LNCaP clone FGC (cell line): ENCODE measurements at regions not wholly inside any gene's neighbourhood (a gene's known extent, or its start where the extent isn't known, plus 50 kb on each side); places are given as distances from the start of the nearest gene placed in this dataset.
"Not testable (repeated sequence)": the region's sequence is repeated elsewhere in the genome, so short reads cannot be mapped to it uniquely, and the experiment has no call there.

Source experiments
- DNase-seq: peaks from one replicate; pipeline ENCODE4 v3.0.0-alpha.2; 2011; ENCODE audit warnings: low read depth
- H3K4me3 ChIP-seq: 2 replicates; pipeline ENCODE4 v1.5.1; 2011; ENCODE audit warnings: mild to moderate bottlenecking, low read depth, low read length, control low read depth
- TF ChIP-seq, protein P1 (sequence below): IDR thresholded peaks from 2 replicates; pipeline ENCODE4 v1.5.1; 2012; ENCODE audit warnings: mild to moderate bottlenecking; ENCODE audit not compliant: control insufficient read depth, insufficient read depth; ENCODE audit errors: extremely low read depth

DNA sequence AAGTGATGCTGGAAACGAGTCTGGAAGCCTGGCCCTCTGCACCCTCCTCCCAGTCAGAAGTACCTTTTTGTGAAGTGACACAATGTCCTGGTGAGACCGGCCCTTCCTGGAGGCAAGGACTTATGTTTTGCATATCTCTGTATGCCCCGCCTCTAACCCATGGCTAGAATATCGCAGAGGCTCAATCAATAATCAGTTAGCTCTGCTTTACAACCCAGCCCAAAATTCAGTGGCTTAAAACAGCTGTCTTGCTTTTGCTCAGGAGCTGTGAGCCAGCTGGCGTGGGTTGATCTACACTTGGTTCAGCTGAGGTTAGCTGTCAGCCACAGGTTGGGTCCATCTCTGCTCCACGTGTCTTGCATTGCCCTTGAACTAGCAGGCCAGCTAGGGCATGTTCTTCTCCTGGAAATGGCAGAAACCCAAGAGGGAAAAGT lies 98.8 kb upstream of the METTL14 start:
- no peak for DNase-seq
- H3K4me3 ChIP-seq = no peak overlapping the region
- TF ChIP-seq, protein P1, sequence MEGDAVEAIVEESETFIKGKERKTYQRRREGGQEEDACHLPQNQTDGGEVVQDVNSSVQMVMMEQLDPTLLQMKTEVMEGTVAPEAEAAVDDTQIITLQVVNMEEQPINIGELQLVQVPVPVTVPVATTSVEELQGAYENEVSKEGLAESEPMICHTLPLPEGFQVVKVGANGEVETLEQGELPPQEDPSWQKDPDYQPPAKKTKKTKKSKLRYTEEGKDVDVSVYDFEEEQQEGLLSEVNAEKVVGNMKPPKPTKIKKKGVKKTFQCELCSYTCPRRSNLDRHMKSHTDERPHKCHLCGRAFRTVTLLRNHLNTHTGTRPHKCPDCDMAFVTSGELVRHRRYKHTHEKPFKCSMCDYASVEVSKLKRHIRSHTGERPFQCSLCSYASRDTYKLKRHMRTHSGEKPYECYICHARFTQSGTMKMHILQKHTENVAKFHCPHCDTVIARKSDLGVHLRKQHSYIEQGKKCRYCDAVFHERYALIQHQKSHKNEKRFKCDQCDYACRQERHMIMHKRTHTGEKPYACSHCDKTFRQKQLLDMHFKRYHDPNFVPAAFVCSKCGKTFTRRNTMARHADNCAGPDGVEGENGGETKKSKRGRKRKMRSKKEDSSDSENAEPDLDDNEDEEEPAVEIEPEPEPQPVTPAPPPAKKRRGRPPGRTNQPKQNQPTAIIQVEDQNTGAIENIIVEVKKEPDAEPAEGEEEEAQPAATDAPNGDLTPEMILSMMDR = no peak

DNA sequence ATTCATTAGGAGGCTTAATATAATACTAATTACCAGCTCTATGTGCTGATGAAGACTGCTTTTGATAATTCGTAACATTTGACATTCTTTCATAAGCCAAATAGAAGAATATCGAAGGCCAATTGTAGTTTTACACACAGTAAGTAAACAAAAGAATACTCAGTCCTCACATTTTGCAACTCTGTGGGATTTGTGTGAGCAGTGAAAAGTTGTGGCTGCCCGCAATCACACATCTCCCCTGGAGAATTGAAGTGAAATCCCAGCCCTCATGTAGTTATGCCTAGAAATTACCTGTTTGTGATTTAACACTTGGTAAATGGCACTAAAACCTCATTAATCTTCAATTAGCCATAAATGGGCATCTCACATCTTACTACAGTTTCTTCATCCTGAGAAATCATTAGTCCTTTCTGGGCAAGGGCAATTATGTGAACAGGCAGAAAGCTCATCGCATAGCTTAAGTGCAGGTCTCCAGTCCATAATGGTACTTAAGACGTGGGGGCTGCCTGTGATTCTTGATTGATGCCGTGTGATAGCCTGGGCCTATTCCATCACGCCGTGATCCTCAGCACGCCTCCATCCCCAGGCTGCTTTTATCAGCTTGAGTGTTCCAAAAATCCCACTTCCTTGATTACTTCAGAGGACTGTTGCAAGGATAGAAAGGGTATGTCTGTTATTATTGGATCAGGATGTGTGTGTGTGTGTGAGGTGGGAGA lies 97.9 kb upstream of the METTL14 start:
- TF ChIP-seq, protein P1 = no peak
- no peak overlapping the region for H3K4me3 ChIP-seq
- no peak for DNase-seq

DNA sequence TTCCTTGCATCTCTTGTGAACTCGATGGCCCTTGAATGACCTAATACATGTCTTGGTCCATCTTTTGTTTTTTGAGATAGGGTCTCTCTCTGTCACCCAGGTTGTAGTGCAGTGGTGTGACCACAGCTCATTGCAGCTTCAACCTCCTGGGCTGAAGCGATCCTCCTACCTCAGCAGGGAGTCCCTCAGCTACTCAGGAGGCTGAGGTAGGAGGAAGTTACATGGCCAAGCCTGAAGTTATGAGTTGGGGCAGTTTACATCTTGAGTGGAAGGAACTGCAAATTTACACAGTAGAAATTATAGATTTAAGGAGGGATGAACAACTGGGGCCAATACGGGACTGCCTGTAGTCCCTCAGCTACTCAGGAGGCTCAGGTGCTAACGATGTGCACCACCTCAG lies 97.2 kb upstream of the METTL14 start:
- H3K4me3 ChIP-seq = no peak overlapping the region
- TF ChIP-seq, protein P1 = no peak
- no peak for DNase-seq

DNA sequence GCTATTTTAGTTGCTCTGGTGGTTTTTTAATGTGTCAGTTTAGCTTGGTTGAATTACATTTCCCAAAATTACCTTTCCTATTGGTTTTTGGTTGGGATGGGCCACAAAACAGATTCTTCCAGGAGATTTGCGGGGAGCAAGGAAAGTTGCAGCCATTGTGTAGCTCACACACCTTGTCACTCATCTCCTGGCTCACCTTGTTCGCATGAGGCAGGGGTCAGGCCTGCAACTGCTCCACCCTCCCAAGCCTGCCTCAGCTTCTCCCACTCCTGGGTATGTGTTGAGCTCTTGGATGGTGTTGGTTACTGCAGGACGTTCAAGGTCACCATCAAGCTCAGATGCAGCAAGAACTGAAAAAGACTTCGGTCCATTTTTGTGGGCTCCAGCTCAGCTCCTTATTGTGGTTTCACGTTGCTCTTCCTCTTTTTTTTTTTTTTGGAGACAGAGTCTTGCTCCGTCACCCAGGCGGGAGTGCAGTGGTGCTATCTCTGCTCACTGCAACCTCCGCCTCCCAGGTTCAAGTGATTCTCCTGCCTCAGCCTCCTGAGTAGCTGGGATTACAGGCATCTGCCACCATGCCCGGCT lies 95.6 kb upstream of the METTL14 start:
- TF ChIP-seq, protein P1 = no peak

DNA sequence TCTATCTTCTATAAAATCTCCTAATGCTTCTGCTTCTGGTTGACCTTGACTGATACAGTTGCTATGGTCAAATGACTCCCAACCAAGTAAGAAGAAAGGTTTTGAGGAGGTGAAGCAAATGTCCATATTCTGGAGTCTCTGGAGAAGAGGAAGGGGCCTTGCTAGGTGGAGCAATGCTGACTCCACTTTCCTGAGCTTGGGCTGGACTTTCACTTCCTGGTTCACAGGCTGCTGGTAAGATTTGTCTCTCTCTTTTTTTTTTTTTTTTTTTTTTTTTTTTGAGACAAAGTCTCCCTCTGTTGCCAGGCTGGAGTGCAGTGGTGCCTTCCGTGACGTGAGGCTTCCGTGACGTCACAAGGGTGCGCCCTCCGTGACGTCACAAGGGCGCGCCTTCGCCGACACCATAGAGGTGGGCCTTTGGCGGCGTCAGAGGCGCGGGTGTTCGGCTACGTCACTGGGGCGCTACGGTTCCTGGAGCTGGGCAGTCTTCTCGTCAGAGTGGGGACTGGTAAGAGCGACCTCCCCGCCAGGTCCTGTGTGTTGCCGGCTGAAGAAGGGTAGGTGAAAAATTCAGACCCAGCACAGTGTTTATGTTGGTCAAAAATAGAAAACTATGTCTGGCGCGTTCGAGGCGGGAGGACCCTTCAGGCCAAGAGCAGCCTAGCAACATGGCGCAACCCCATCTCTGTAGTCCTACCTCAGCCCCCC lies 93.7 kb upstream of the METTL14 start:
- peak; percentile 72 for DNase-seq
- H3K4me3 ChIP-seq = peak overlapping the region; percentile 69

More for the DNA sequence above, 95.6 kb upstream of the METTL14 start:
- H3K4me3 ChIP-seq = no peak overlapping the region
- DNase-seq = no peak

DNA sequence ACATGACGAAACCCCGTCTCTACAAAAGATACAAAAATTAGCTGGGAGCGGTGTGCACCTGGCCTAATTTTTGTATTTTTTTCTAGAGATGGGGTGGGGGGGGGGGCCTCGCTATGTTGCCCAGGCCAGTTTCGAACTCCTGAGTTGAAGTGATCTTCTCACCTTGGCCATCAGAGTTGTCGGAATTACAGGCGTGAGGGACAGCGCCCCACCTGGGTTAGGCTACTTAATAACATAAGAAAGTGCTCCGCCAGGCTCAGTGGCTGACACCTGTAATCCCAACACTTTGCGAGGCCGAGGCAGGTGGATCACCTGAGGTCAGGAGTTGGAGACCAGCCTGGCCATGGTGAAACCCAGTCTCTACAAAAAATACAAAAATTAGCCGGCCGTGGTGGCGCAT lies 92.9 kb upstream of the METTL14 start:
- peak overlapping the region; percentile 69 for H3K4me3 ChIP-seq

DNA sequence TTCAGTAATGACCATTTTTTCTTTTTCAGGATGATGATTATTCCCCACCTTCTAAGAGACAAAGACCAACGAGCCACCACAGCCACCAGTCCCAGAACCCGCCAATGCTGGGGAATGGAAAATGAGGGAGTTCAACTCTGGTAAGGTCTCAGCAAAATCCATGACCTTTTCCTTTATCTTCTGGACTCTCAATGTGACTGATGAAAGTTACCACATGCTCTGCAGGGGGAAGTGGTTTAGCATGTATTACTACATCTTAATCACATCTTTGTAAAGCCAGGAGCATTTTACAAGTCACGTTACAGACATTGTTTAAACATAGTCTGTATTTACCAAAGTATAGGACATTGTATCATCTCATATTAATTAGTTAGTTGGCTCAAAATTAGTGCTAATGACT lies 89.3 kb upstream of the METTL14 start:
- H3K4me3 ChIP-seq, DNase-seq: not testable (repeated sequence)

More for the DNA sequence above, 92.9 kb upstream of the METTL14 start:
- DNase-seq = not testable (repeated sequence)

DNA sequence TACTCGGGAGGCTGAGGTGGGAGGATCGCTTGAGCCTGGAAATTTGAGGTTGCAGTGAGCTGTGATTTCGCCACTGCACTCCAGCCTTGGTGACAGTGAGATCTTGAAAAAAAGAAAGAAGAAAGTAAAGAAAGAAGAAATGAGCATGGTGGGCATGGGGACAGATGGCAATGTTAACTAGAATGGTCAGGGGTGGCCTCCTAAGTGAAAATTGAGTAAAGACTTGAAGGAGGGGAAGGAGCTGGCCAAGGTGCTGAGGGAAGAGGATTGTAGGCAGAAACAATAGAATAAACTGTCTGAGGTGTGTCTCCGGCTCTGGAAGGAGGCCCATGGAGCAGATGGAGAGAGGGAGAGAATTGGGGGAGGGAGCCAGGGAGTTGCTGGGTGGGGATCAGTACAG lies 60.1 kb upstream of the METTL14 start:
- DNase-seq, H3K4me3 ChIP-seq: not testable (repeated sequence)

DNA sequence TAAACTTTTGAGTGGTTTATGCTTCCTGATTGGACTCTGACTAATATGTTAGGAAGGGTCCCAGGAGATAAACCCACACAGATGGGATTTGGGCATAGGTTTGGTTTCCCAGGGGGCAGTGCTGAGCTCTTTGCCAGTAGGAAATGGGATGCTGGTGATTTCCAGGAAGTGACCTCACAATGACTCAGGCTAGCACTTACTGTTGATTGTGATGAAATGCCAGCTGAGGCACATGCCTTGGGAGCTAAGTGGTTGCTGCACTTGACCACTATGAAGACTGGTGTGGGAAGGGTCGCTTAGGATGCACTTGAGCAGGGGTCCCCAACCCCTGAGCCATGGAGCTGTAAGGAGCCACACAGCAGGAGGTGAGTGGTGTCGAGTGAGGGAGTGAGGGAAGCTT lies 55.5 kb upstream of the METTL14 start:
- H3K4me3 ChIP-seq, DNase-seq: not testable (repeated sequence)

DNA sequence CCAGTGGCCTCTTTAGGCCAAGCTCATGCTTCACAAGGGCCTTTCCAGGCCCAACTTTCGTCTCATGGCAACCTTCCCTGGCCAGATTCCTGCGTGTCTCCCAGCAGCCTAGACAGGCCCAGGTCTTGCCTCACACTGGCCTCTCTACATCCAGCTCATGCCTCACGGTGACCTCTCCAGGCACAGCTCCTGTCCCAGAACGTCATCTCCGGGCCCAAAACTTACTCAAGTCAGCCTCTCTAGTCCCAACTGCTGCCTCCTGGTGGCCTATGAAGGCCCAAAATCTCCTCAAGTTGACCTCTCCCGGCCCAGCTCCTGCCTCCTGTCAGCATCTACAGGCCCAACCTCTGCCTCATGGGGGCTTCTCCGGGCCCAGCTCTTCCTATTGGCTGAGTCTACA lies 54.3 kb upstream of the METTL14 start:
- not testable (repeated sequence) for DNase-seq, H3K4me3 ChIP-seq

DNA sequence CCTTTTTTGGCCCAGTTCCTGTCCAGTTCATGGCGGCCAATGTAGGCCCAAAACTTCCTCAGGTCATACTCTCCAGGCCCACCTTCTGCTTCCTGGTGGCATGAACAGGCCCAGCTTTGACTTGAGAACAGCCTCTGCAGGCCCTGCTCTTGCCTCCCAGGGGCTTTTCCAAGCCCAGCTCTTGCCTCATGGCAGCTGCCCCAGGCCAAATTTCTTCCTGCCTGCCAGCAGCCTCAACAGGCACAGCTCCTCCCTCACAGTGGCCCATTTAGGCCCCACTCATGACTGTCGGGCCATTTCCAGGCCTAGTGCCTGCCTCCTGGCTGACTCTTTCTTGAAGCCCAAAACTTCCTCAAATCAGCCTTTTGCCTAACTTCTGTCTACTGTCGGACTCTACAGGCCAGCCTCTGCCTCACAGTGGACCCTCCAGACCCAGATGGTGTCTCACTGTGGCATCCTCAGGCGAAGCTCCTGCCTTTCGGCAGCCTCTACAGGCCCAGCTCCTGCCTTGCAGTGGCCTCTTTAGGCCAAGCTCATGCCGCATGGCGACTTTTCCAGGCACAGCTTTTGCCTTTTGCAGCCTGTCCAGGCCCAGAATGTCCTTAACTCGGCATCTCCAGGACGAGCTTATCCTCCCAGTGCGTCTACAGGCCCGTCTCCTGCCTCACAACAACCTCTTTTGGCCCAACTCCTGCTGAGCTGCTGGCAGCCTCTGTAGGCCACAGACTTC lies 53.7 kb upstream of the METTL14 start:
- not testable (repeated sequence) for H3K4me3 ChIP-seq, DNase-seq

DNA sequence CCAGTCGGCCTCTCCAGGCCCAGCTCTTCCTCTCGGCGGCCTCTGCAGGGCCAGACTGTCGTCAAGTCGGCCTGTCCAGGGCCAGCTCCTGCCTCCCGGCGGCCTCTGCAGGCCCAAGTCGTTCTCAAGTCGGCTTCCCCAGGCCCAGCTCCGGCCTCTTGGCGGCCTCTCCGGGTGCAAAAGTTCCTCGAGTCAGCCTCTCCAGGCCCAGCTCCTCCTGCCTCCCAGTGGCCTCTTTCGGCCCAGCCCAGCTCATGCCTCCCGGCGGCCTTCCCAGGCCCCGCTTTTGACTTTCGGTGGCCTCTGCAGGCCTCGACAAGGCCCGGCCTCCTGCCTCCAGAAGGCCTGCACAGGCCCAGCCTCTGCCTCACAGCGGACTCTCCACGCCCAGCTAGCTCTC lies 51.7 kb upstream of the METTL14 start:
- H3K4me3 ChIP-seq, DNase-seq: not testable (repeated sequence)

DNA sequence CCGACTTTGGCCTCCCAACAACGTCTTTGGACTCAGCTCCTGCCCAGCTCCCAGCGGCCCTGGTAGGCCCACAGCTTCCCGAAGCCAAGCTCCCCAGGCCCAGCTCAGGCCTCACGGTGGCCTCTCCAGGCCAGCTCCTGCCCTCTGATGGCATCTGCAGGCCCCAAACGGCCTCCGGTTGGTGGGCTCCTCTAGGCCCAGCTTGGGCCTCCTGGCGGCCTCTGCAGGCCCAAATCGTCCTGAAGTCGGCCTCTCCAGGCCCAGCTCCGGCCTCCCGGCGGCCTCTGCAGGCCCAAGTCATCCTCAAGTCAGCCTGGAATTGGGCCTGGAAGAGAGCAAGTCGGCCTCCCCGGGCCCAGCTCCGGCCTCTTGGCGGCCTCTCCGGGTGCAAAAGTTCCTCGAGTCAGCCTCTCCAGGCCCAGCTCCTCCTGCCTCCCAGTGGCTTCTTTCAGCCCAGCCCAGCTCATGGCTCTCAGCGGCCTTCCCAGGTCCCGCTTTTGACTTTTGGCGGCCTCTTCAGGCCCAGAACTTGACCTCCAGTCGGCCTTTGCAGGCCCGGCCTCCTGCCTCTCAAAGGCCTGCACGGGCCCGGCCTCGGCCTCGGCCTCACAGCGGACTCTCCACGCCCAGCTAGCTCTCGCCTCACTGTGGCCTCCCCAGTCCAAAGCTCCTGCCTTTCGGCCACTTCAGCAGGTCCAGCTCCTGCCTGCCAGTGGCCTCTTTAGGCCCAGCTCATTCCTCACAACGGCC lies 50.9 kb upstream of the METTL14 start:
- H3K4me3 ChIP-seq, DNase-seq: not testable (repeated sequence)
